GM23338 (cell line): ENCODE measurements at regions not wholly inside any gene's neighbourhood (a gene's known extent, or its start where the extent isn't known, plus 50 kb on each side); places are given as distances from the start of the nearest gene placed in this dataset.

Experiments
- ETS1 ChIP-seq: IDR thresholded peaks from 2 replicates; pipeline ENCODE4 v1.6.1; 2016; ENCODE audit warnings: antibody characterized with exemption
- JUNB ChIP-seq: IDR thresholded peaks from one replicate; pipeline ENCODE4 v1.6.1; 2016; ENCODE audit warnings: antibody characterized with exemption; ENCODE audit not compliant: unreplicated experiment
- ZNF462 ChIP-seq: fragments of 250-450 bp; sonication (Bioruptor Pico); IDR thresholded peaks from 2 replicates; pipeline ENCODE4 v1.5.0; 2020; ENCODE audit warnings: mild to moderate bottlenecking, moderate library complexity
- TF ChIP-seq, protein P1 (sequence below): IDR thresholded peaks from one replicate; pipeline ENCODE4 v1.6.1; 2018; ENCODE audit warnings: antibody characterized with exemption; ENCODE audit not compliant: unreplicated experiment

GRCh38 chr7:35437619-35438275 is 183.8 kb upstream of the TBX20 start (continued):
- no peak for TF ChIP-seq ZNF462 (CRISPR knock-in tag)
- TF ChIP-seq, protein P1, sequence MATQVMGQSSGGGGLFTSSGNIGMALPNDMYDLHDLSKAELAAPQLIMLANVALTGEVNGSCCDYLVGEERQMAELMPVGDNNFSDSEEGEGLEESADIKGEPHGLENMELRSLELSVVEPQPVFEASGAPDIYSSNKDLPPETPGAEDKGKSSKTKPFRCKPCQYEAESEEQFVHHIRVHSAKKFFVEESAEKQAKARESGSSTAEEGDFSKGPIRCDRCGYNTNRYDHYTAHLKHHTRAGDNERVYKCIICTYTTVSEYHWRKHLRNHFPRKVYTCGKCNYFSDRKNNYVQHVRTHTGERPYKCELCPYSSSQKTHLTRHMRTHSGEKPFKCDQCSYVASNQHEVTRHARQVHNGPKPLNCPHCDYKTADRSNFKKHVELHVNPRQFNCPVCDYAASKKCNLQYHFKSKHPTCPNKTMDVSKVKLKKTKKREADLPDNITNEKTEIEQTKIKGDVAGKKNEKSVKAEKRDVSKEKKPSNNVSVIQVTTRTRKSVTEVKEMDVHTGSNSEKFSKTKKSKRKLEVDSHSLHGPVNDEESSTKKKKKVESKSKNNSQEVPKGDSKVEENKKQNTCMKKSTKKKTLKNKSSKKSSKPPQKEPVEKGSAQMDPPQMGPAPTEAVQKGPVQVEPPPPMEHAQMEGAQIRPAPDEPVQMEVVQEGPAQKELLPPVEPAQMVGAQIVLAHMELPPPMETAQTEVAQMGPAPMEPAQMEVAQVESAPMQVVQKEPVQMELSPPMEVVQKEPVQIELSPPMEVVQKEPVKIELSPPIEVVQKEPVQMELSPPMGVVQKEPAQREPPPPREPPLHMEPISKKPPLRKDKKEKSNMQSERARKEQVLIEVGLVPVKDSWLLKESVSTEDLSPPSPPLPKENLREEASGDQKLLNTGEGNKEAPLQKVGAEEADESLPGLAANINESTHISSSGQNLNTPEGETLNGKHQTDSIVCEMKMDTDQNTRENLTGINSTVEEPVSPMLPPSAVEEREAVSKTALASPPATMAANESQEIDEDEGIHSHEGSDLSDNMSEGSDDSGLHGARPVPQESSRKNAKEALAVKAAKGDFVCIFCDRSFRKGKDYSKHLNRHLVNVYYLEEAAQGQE: no peak
- no peak for TF ChIP-seq ETS1
- TF ChIP-seq JUNB: no peak
